Lower leg skin (tissue), 3 donors: ENCODE measurements at regions not wholly inside any gene's neighbourhood (a gene's known extent, or its start where the extent isn't known, plus 50 kb on each side); places are given as distances from the start of the nearest gene placed in this dataset.

Source experiments
- CTCF ChIP-seq, 3 donors: fragments of 450-650 bp; IDR thresholded peaks; one replicate each; pipeline ENCODE4 v1.5.1; 2016; ENCODE audit warnings: antibody characterized with exemption in 3 of 3, mild to moderate bottlenecking in 3 of 3, moderate library complexity in 2 of 3
- POLR2A ChIP-seq, 2 donors: fragments of 450-650 bp; IDR thresholded peaks; one replicate each; pipeline ENCODE4 v1.6.1; 2016 to 2017; ENCODE audit warnings: antibody characterized with exemption in 2 of 2, mild to moderate bottlenecking in 1 of 2, moderate library complexity in 1 of 2

- TF ChIP-seq CTCF (IDR thresholded peaks at IDR 0.05), result no peak
- TF ChIP-seq POLR2A (IDR thresholded peaks at IDR 0.05), result no peak
These were observed 591.2 kb downstream of the INSC start for GRCh38 chr11:15705891-15706290.
